ENCODE measurements at regions not wholly inside any gene's neighbourhood (a gene's known extent, or its start where the extent isn't known, plus 50 kb on each side); places are given as distances from the start of the nearest gene placed in this dataset.
"Not testable (repeated sequence)": the region's sequence is repeated elsewhere in the genome, so short reads cannot be mapped to it uniquely, and the experiment has no call there.

DNA sequence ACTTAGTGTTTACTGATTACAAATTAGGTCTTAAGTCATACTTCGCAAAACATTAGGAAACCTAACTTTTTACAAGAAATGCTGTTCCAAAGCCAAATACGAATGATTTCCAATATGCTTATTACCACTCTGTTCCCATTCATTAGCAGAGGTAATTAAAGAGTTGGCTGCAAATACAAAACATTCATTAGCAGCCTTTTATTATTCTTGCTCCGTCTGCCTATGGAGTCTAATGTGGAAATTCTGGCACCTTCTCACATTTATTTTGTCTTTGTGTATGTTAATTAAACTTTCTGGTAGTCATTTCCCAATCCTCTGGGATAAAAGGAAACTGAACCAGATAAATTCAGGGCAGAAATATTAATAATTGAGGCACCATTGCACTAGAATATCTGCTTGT lies 689.0 kb downstream of the PLOD2 start:
- no peak for DNase-seq
- intact Hi-C loops (cut with micrococcal nuclease) = no loop called here
- Mint-ChIP-seq H3K36me3 (ENCODE audit: low read depth) (no peaks in the 10 kb centered on the region), H3K27me3 (no peaks in the 10 kb centered on the region), H3K9me3 (no peaks in the 10 kb centered on the region), H3K27ac (no peak overlapping the region), H3K4me1 (no peaks in the 10 kb centered on the region), H3K4me3 (no peak overlapping the region)
- ChIA-PET POLR2A (no interaction called here), CTCF (no interaction called here)
- ATAC-seq (ENCODE audit: low read depth) = no peak
- TF ChIP-seq, protein P1, sequence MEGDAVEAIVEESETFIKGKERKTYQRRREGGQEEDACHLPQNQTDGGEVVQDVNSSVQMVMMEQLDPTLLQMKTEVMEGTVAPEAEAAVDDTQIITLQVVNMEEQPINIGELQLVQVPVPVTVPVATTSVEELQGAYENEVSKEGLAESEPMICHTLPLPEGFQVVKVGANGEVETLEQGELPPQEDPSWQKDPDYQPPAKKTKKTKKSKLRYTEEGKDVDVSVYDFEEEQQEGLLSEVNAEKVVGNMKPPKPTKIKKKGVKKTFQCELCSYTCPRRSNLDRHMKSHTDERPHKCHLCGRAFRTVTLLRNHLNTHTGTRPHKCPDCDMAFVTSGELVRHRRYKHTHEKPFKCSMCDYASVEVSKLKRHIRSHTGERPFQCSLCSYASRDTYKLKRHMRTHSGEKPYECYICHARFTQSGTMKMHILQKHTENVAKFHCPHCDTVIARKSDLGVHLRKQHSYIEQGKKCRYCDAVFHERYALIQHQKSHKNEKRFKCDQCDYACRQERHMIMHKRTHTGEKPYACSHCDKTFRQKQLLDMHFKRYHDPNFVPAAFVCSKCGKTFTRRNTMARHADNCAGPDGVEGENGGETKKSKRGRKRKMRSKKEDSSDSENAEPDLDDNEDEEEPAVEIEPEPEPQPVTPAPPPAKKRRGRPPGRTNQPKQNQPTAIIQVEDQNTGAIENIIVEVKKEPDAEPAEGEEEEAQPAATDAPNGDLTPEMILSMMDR (IDR thresholded peaks at IDR 0.05) = no peak

DNA sequence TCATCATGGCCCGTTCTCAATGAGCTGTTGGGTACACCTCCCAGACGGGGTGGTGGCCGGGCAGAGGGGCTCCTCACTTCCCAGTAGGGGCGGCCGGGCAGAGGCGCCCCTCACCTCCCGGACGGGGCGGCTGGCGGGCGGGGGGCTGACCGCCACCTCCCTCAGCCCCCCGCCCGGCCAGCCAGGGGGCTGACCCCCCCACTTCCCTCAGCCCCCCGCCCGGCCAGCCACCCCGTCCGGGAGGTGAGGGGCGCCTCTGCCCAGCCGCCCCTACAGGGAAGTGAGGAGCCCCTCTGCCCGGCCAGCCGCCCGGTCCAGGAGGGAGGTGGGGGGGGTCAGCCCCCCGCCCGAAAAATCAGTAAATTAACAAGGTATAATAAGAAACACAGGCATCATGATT lies 678.2 kb downstream of the PLOD2 start:
- POLR2A ChIA-PET; H3K36me3 Mint-ChIP-seq (ENCODE audit: low read depth); H3K9me3 Mint-ChIP-seq; CTCF ChIA-PET; ATAC-seq (ENCODE audit: low read depth); H3K4me3 Mint-ChIP-seq; H3K27me3 Mint-ChIP-seq; H3K27ac Mint-ChIP-seq; intact Hi-C loops (cut with micrococcal nuclease); H3K4me1 Mint-ChIP-seq; DNase-seq: not testable (repeated sequence)

DNA sequence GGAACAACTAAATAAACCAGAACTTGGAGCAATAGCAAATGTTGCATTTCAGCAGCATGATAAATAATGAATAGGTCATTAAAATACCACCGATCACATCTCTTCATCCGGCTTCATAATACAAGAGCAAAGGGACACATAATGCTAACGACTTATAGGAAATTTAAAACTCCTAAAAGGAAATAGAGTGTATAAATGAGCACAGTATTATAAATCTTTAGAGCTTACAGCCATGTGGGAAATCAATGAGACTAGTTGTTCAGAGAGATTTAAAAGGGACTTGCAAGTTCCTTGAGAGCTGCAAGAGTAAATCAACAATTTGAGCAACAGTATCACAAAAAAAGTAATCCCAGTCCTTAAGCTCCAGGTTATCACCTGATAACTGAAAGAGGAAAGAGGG lies 677.0 kb downstream of the PLOD2 start:
- Mint-ChIP-seq H3K27me3 (no peaks in the 10 kb centered on the region), H3K36me3 (ENCODE audit: low read depth) (no peaks in the 10 kb centered on the region), H3K4me3 (no peak overlapping the region), H3K4me1 (no peaks in the 10 kb centered on the region), H3K27ac (no peak overlapping the region), H3K9me3 (peaks cover 2% of the 10 kb centered on the region)
- ChIA-PET POLR2A (no interaction called here), CTCF (no interaction called here)
- TF ChIP-seq, protein P1 (IDR thresholded peaks at IDR 0.05) = no peak
- intact Hi-C loops (cut with micrococcal nuclease) = no loop called here
- DNase-seq (no peak), ATAC-seq (ENCODE audit: low read depth) (no peak)

- TF ChIP-seq, protein P1 (IDR thresholded peaks at IDR 0.05) = no peak
- intact Hi-C loops (cut with micrococcal nuclease) = no loop called here
- Mint-ChIP-seq H3K9me3 (peaks cover 6% of the 10 kb centered on the region), H3K27ac (no peak overlapping the region), H3K4me3 (no peak overlapping the region), H3K27me3 (no peaks in the 10 kb centered on the region), H3K4me1 (no peaks in the 10 kb centered on the region), H3K36me3 (ENCODE audit: low read depth) (no peaks in the 10 kb centered on the region)
- CTCF ChIA-PET = no interaction called here
- ATAC-seq (ENCODE audit: low read depth) (no peak), DNase-seq (no peak)
- POLR2A ChIA-PET = no interaction called here
Measured at GRCh38 chr3:145489011-145489410, 672.0 kb downstream of the PLOD2 start.

- DNase-seq (no peak), ATAC-seq (ENCODE audit: low read depth) (no peak)
- Mint-ChIP-seq H3K36me3 (ENCODE audit: low read depth) (no peaks in the 10 kb centered on the region), H3K27ac (no peak overlapping the region), H3K4me3 (no peak overlapping the region), H3K27me3 (no peaks in the 10 kb centered on the region), H3K9me3 (peaks cover 5% of the 10 kb centered on the region), H3K4me1 (no peaks in the 10 kb centered on the region)
- ChIA-PET CTCF (no interaction called here), POLR2A (no interaction called here)
- intact Hi-C loops (cut with micrococcal nuclease) = no loop called here
- TF ChIP-seq, protein P1 (IDR thresholded peaks at IDR 0.05) = no peak
Measured at GRCh38 chr3:145490088-145491048, 670.6 kb downstream of the PLOD2 start.

Data from activated B cell treated with CpG ODN at 0.5 μM for 24 hours (primary cell).